ENCODE measurements at regions not wholly inside any gene's neighbourhood (a gene's known extent, or its start where the extent isn't known, plus 50 kb on each side); places are given as distances from the start of the nearest gene placed in this dataset.

GRCh38 chr4:42710761-42711160, 53.9 kb upstream of the ATP8A1 start:
- FAIRE-seq, result no peak

GRCh38 chr4:42710329-42710728, 53.4 kb upstream of the ATP8A1 start:
- DNase-seq (ENCODE audit: insufficient read length, low spot score), result no peak
- FAIRE-seq, result no peak
- TF ChIP-seq, protein P1, sequence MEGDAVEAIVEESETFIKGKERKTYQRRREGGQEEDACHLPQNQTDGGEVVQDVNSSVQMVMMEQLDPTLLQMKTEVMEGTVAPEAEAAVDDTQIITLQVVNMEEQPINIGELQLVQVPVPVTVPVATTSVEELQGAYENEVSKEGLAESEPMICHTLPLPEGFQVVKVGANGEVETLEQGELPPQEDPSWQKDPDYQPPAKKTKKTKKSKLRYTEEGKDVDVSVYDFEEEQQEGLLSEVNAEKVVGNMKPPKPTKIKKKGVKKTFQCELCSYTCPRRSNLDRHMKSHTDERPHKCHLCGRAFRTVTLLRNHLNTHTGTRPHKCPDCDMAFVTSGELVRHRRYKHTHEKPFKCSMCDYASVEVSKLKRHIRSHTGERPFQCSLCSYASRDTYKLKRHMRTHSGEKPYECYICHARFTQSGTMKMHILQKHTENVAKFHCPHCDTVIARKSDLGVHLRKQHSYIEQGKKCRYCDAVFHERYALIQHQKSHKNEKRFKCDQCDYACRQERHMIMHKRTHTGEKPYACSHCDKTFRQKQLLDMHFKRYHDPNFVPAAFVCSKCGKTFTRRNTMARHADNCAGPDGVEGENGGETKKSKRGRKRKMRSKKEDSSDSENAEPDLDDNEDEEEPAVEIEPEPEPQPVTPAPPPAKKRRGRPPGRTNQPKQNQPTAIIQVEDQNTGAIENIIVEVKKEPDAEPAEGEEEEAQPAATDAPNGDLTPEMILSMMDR (IDR thresholded peaks at IDR 0.05; ENCODE audit: insufficient read depth, missing control alignments), result no peak

More at GRCh38 chr4:42710761-42711160, 53.9 kb upstream of the ATP8A1 start:
- TF ChIP-seq, protein P1 (IDR thresholded peaks at IDR 0.05; ENCODE audit: insufficient read depth, missing control alignments), result no peak
- DNase-seq (ENCODE audit: insufficient read length, low spot score), result no peak

DNA sequence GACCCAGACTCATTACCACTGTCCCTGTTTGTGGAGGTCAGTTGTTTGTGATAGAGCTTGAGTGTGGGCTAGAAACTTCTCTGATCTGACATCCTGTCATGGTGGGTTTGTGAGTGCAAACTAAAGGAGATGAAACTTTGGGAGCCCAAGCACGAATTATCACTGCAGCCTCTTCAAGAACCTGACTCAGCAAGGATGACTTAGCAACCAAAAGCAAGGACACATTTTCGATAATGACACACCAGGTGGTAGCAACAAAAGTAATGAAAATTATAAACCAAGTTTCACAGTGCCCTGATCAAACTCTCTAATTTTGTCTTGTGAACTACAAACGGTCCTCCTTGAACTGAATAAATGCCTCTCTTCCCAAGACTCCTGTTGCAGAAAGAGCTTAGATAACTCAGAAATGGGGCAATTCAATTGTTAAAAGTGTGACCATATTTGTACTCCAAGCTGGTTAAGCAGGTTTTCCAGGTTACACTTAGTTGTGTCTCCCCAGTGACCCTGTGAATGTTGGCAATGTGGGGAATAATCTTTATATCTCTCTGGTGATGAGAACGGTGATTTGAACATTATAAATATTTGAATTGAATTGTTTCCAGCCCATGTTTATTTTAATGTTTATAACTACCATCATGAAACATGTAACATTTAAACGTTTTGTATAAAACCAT, 52.6 kb upstream of the ATP8A1 start:
- FAIRE-seq, result no peak
- TF ChIP-seq, protein P1 (IDR thresholded peaks at IDR 0.05; ENCODE audit: insufficient read depth, missing control alignments), result no peak

GRCh38 chr4:42708625-42709024, 51.7 kb upstream of the ATP8A1 start:
- FAIRE-seq (no peak), DNase-seq (ENCODE audit: insufficient read length, low spot score) (no peak)
- TF ChIP-seq, protein P1 (IDR thresholded peaks at IDR 0.05; ENCODE audit: insufficient read depth, missing control alignments), result no peak

More for the DNA sequence above, 52.6 kb upstream of the ATP8A1 start:
- no peak for DNase-seq (ENCODE audit: insufficient read length, low spot score)
